SK-N-SH treated with all-trans-retinoic acid at 6 μM for 48 hours (cell line): ENCODE measurements at regions not wholly inside any gene's neighbourhood (a gene's known extent, or its start where the extent isn't known, plus 50 kb on each side); places are given as distances from the start of the nearest gene placed in this dataset.

Experiments used
- ATAC-seq: fragments of 200-7000 bp; cut with Tn5 transposase; 3 replicates; pipeline ENCODE4 v1.9.1; 2020; ENCODE audit warnings: mild to moderate bottlenecking, moderate library complexity
- ARNTL ChIP-seq: fragments of 450-650 bp; formaldehyde crosslinking; IDR thresholded peaks from 2 replicates; pipeline ENCODE4 v1.5.0; 2020; ENCODE audit warnings: low read depth, mild to moderate bottlenecking, moderate library complexity, borderline replicate concordance
- BACH2 ChIP-seq: fragments of 250-450 bp; sonication (Bioruptor Pico); IDR thresholded peaks from 2 replicates; pipeline ENCODE4 v1.9.0; 2021; ENCODE audit warnings: mild to moderate bottlenecking, borderline replicate concordance
- CSDC2 ChIP-seq: fragments of 250-450 bp; sonication (Bioruptor Pico); IDR thresholded peaks from 2 replicates; pipeline ENCODE4 v1.5.0; 2020; ENCODE audit warnings: mild to moderate bottlenecking, moderate library complexity
- CSRNP3 ChIP-seq: fragments of 250-450 bp; sonication (Bioruptor Pico); IDR thresholded peaks from 2 replicates; pipeline ENCODE4 v1.5.1; 2021; ENCODE audit warnings: mild to moderate bottlenecking, moderate library complexity
- ESRRG ChIP-seq: fragments of 250-450 bp; sonication (Bioruptor Pico); IDR thresholded peaks from 2 replicates; pipeline ENCODE4 v1.6.1; 2021; ENCODE audit warnings: mild to moderate bottlenecking
- GLIS3 ChIP-seq: fragments of 250-450 bp; sonication (Bioruptor Pico); IDR thresholded peaks from 2 replicates; pipeline ENCODE4 v1.5.0; 2020; ENCODE audit warnings: mild to moderate bottlenecking, moderate library complexity
- ISL1 ChIP-seq: fragments of 250-450 bp; sonication (Bioruptor Pico); IDR thresholded peaks from 2 replicates; pipeline ENCODE4 v2.1.2; 2022; ENCODE audit warnings: mild to moderate bottlenecking, moderate library complexity
- OSR1 ChIP-seq: fragments of 250-450 bp; sonication (Bioruptor Pico); IDR thresholded peaks from 2 replicates; pipeline ENCODE4 v1.8.0; 2022; ENCODE audit warnings: moderate library complexity, mild to moderate bottlenecking, inconsistent platforms
- POU6F1 ChIP-seq: fragments of 250-450 bp; sonication (Bioruptor Pico); IDR thresholded peaks from 2 replicates; pipeline ENCODE4 v1.8.0; 2021; ENCODE audit warnings: low read depth, mild to moderate bottlenecking, moderate library complexity, borderline replicate concordance
- PPARA ChIP-seq: fragments of 250-450 bp; sonication (Bioruptor Pico); IDR thresholded peaks from 2 replicates; pipeline ENCODE4 v1.5.0; 2020; ENCODE audit warnings: mild to moderate bottlenecking, borderline replicate concordance
- RARB ChIP-seq: fragments of 250-450 bp; sonication (Bioruptor Pico); IDR thresholded peaks from 2 replicates; pipeline ENCODE4 v1.8.0; 2021; ENCODE audit warnings: mild to moderate bottlenecking, moderate library complexity
- SNAI2 ChIP-seq: fragments of 250-450 bp; sonication (Bioruptor Pico); IDR thresholded peaks from 2 replicates; pipeline ENCODE4 v1.5.0; 2020; ENCODE audit warnings: mild to moderate bottlenecking, moderate library complexity
- TCF4 ChIP-seq: fragments of 250-450 bp; sonication (Bioruptor Pico); IDR thresholded peaks from 2 replicates; pipeline ENCODE4 v1.8.0; 2021; ENCODE audit warnings: mild to moderate bottlenecking, moderate library complexity, borderline replicate concordance
- TOX ChIP-seq: fragments of 250-450 bp; sonication (Bioruptor Pico); IDR thresholded peaks from 2 replicates; pipeline ENCODE4 v1.8.0; 2021; ENCODE audit warnings: mild to moderate bottlenecking, moderate library complexity, borderline replicate concordance
- TSHZ2 ChIP-seq: fragments of 250-450 bp; sonication (Bioruptor Pico); IDR thresholded peaks from 2 replicates; pipeline ENCODE4 v1.5.0; 2020; ENCODE audit warnings: mild to moderate bottlenecking, moderate library complexity
- ZC3H10 ChIP-seq: fragments of 250-450 bp; sonication (Bioruptor Pico); IDR thresholded peaks from 2 replicates; pipeline ENCODE4 v1.5.1; 2021; ENCODE audit warnings: mild to moderate bottlenecking, moderate library complexity
- ZFP3 ChIP-seq: fragments of 250-450 bp; sonication (Bioruptor Pico); IDR thresholded peaks from 2 replicates; pipeline ENCODE4 v1.5.0; 2020; ENCODE audit warnings: mild to moderate bottlenecking, moderate library complexity
- ZFP30 ChIP-seq: fragments of 450-650 bp; formaldehyde crosslinking; IDR thresholded peaks from 2 replicates; pipeline ENCODE4 v1.5.0; 2022; ENCODE audit warnings: mild to moderate bottlenecking, moderate library complexity
- ZNF565 ChIP-seq: fragments of 450-650 bp; formaldehyde crosslinking; conservative IDR thresholded peaks from 2 replicates; pipeline ENCODE4 v1.5.0; 2020; ENCODE audit warnings: low read depth, mild to moderate bottlenecking, moderate library complexity
- ZNF70 ChIP-seq: fragments of 450-650 bp; formaldehyde crosslinking; IDR thresholded peaks from 2 replicates; pipeline ENCODE4 v1.5.0; 2020; ENCODE audit warnings: mild to moderate bottlenecking, moderate library complexity
- ZNF8 ChIP-seq: fragments of 450-650 bp; formaldehyde crosslinking; IDR thresholded peaks from 2 replicates; pipeline ENCODE4 v1.5.0; 2020; ENCODE audit warnings: mild to moderate bottlenecking, moderate library complexity
- TF ChIP-seq, protein P1 (sequence below): fragments of 250-450 bp; sonication (Bioruptor Pico); IDR thresholded peaks from 2 replicates; pipeline ENCODE4 v1.5.1; 2020; ENCODE audit warnings: low read depth, mild to moderate bottlenecking, moderate library complexity

DNA sequence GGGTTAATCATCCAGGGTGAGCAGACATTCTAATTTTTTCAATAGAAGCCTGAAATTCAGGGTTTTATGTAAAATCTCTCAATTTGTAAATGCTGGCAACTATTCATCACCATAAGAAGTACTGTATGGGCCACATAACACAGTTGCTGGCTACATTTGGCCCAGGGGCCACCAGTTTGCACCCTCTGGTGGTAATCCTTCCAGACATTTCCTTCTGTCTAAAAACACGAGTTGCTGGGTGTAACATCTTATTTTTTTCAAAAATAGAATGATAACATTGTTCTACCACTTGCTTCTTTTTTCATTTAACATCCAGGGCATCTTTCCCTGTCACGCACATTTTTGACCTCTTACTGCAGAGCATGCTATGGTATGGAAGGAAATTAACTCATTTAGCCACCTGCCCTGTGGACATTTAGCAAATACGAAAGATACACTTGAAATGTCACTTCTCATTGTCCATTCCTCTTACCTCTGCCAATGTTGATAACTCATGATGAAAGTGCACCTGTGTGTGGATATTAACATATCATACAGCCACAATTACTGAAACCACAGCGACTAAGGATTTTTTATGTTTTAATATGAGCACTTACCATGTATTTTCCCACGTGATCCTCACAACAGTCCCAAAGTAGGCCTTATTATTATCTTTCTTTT, 117.5 kb upstream of the ARHGEF3 start:
- no peak for ATAC-seq

DNA sequence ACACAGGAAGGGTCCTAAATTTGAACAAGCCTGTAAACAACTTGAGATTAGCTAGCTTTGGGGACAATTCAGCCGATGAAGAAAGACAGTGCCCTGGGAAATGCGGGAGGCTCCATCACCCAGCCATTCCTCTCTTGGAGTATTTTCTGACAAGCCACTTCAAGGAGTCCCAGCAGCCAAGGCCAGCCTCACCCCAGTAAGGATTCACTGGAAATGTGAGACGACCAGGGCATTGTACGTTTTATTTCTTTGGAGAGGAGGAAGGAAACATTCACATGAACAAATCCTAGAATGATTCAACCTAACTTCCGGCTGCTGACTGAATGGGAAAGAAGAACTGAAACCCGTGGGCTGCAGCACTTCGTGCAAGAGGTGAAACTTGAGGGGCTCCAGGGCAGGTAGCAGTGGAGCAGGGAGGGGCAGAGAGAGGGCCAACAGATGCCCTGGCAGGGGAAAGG, 116.4 kb upstream of the ARHGEF3 start:
- ATAC-seq = no peak
- TF ChIP-seq SNAI2 (CRISPR knock-in tag) (no peak), CSDC2 (CRISPR knock-in tag) (no peak), BACH2 (CRISPR knock-in tag) (no peak), GLIS3 (CRISPR knock-in tag) (no peak), ZNF8 (CRISPR knock-in tag) (no peak), ARNTL (no peak), ISL1 (CRISPR knock-in tag) (no peak), ZC3H10 (CRISPR knock-in tag) (no peak), TOX (CRISPR knock-in tag) (no peak), ZNF565 (no peak), POU6F1 (no peak), TSHZ2 (CRISPR knock-in tag) (no peak), ZFP3 (CRISPR knock-in tag) (no peak), OSR1 (CRISPR knock-in tag) (no peak)
- TF ChIP-seq, all 23 proteins: peak for 0

More for the DNA sequence above, 117.5 kb upstream of the ARHGEF3 start:
- no peak for TF ChIP-seq TCF4
- TF ChIP-seq ESRRG = no peak
- TF ChIP-seq ZC3H10 (CRISPR knock-in tag) = no peak
- TF ChIP-seq ISL1 (CRISPR knock-in tag) = no peak
- TF ChIP-seq ZNF70 = no peak
- no peak for TF ChIP-seq TOX (CRISPR knock-in tag)
- TF ChIP-seq CSRNP3 (CRISPR knock-in tag) = no peak
- no peak for TF ChIP-seq CSDC2 (CRISPR knock-in tag)
- no peak for TF ChIP-seq OSR1 (CRISPR knock-in tag)
- no peak for TF ChIP-seq ZNF565
- no peak for TF ChIP-seq GLIS3 (CRISPR knock-in tag)
- TF ChIP-seq POU6F1 = no peak
- no peak for TF ChIP-seq RARB
- no peak for TF ChIP-seq BACH2 (CRISPR knock-in tag)

DNA sequence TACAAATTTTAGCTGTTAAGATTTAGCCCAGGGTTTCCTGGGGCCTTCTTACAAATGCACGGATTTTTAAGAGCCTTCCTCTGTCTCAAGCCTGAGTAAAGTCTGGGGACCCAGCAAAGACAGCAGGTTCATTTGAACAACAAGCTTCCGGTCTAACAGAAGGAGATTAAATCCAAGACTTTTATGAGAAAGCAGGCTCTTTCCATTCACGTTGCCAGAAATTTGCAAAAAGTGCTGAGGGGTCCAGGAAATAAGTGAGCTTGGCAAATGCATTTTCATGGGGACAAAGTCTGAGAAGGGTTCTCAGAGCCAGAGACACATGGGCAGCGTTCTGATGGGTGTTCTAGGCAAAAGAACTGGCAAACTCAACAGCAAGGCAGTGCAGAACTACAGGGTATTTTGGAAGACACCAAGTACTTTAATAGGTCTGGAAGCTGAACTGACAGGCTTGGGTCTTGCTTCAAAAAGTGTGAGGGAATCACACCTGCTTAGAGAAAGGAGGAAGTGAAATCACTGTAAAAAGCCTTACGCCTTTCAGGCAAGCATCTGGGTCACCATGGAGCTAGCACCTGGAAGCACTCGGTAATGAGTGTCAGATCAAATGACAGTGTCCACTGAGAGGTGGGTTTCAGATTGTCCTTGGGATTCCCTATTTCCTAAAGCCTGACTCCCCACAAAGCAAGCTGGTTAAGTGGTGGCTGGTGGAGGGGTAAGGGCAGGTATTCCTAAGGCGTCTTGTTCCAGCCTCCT, 115.8 kb upstream of the ARHGEF3 start:
- no peak for ATAC-seq
- TF ChIP-seq ZFP3 (CRISPR knock-in tag) = no peak
- TF ChIP-seq PPARA = no peak
- TF ChIP-seq ARNTL = no peak
- TF ChIP-seq, protein P1, sequence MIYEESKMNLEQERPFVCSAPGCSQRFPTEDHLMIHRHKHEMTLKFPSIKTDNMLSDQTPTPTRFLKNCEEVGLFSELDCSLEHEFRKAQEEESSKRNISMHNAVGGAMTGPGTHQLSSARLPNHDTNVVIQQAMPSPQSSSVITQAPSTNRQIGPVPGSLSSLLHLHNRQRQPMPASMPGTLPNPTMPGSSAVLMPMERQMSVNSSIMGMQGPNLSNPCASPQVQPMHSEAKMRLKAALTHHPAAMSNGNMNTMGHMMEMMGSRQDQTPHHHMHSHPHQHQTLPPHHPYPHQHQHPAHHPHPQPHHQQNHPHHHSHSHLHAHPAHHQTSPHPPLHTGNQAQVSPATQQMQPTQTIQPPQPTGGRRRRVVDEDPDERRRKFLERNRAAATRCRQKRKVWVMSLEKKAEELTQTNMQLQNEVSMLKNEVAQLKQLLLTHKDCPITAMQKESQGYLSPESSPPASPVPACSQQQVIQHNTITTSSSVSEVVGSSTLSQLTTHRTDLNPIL = no peak
- no peak for TF ChIP-seq ZFP30
- TF ChIP-seq POU6F1 = no peak
- TF ChIP-seq ZC3H10 (CRISPR knock-in tag) = no peak
- TF ChIP-seq RARB = no peak
- no peak for TF ChIP-seq OSR1 (CRISPR knock-in tag)
- TF ChIP-seq ZNF8 (CRISPR knock-in tag) = no peak
- TF ChIP-seq ISL1 (CRISPR knock-in tag) = no peak
- TF ChIP-seq BACH2 (CRISPR knock-in tag) = no peak
